HepG2 (cell line): ENCODE measurements at regions not wholly inside any gene's neighbourhood (a gene's known extent, or its start where the extent isn't known, plus 50 kb on each side); places are given as distances from the start of the nearest gene placed in this dataset.

Experiments
- ATAC-seq: fragments of 200-7000 bp; cut with Tn5 transposase; 3 replicates; pipeline ENCODE4 v1.9.1; 2020; ENCODE audit warnings: mild to moderate bottlenecking, moderate library complexity
- BruUV-seq: library from RNA; stranded (reverse); fragments of 400-500 nt; replicated peaks from 2 replicates; lab custom pipeline; 2021; lab: Mats Ljungman, UMichigan
- CTCF ChIA-PET: fragments of 300-600 bp; formaldehyde crosslinking; extraction: SDS; loops from one replicate; lab custom pipeline; 2021; ENCODE audit warnings: low total read pairs, inconsistent platforms, low intra/inter-chr PET ratio; lab: Yijun Ruan, JAX
- POLR2A ChIA-PET: fragments of 350-600 bp; sonication (Branson Sonifier 250); formaldehyde crosslinking; loops from one replicate; lab custom pipeline; 2020; ENCODE audit warnings: antibody characterized with exemption, inconsistent platforms; lab: Yijun Ruan, JAX
- DNase-seq: peaks from one replicate; pipeline ENCODE4 v3.0.0-alpha.2; 2015; ENCODE audit warnings: low spot score
- FAIRE-seq: peaks from 3 replicates; lab custom pipeline; 2011; peaks lifted over from hg19 to GRCh38; lab: Jason Lieb, UNC
- H2AFZ ChIP-seq: one replicate; pipeline ENCODE4 v1.6.1; 2011; ENCODE audit warnings: low read length, inconsistent platforms
- H3K27ac ChIP-seq: fragments of 300-600 bp; 3 replicates; pipeline ENCODE4 v1.8.0; 2011; ENCODE audit warnings: mixed run types, mild to moderate bottlenecking, mixed read lengths, low read length, inconsistent platforms; ENCODE audit not compliant: insufficient read depth; ENCODE audit errors: extremely low read length
- H3K27me3 ChIP-seq, 2 experiments: fragments of 200-600 bp in 1 of 2; 2 replicates in 1 of 2; 3 replicates in 1 of 2; pipeline versions ENCODE4 v1.6.0 to v1.8.0; 2011; ENCODE audit warnings: low read length in 2 of 2, mild to moderate bottlenecking in 2 of 2, moderate library complexity in 2 of 2, inconsistent platforms in 1 of 2; ENCODE audit not compliant: insufficient read depth in 2 of 2, control insufficient read depth in 1 of 2
- H3K36me3 ChIP-seq, 2 experiments: fragments of 200-600 bp in 1 of 2; replicated peaks in 1 of 2; 2 replicates in 1 of 2; 3 replicates in 1 of 2; pipeline versions ENCODE4 v1.5.1 to v1.8.0; 2011; ENCODE audit warnings: low read length in 2 of 2, inconsistent platforms in 1 of 2; ENCODE audit not compliant: insufficient read depth in 2 of 2, control insufficient read depth in 1 of 2
- H3K4me1 ChIP-seq: 2 replicates; pipeline ENCODE4 v1.5.1; 2012; ENCODE audit warnings: low read length, inconsistent platforms; ENCODE audit not compliant: insufficient read depth
- H3K4me2 ChIP-seq: 2 replicates; pipeline ENCODE4 v1.6.0; 2011; ENCODE audit warnings: low read depth, low read length, inconsistent platforms
- H3K4me3 ChIP-seq, 3 experiments: fragments of 200-600 bp in 1 of 3; sonication (generic), shearing (Covaris generic) in 1 of 3; replicated peaks in 1 of 3; 2 replicates each; pipeline ENCODE4 v1.5.1; 2011 to 2016; ENCODE audit warnings: low read length in 3 of 3, inconsistent platforms in 2 of 3, low read depth in 2 of 3, mild to moderate bottlenecking in 2 of 3, control low read depth in 1 of 3, mixed read lengths in 1 of 3; ENCODE audit not compliant: insufficient read depth in 1 of 3
- H3K79me2 ChIP-seq: one replicate; pipeline ENCODE4 v1.6.1; 2011; ENCODE audit warnings: low read length, inconsistent platforms; ENCODE audit not compliant: insufficient read depth
- H3K9ac ChIP-seq: 2 replicates; pipeline ENCODE4 v1.6.0; 2011; ENCODE audit warnings: mild to moderate bottlenecking, low read depth, low read length, inconsistent platforms; ENCODE audit not compliant: insufficient read depth
- H3K9me3 ChIP-seq: 2 replicates; pipeline ENCODE4 v1.5.1; 2012; ENCODE audit warnings: mild to moderate bottlenecking, low read length
- H4K20me1 ChIP-seq: 2 replicates; pipeline ENCODE4 v1.6.0; 2011; ENCODE audit warnings: inconsistent platforms, mild to moderate bottlenecking, low read length, moderate library complexity; ENCODE audit not compliant: insufficient read depth
- CREBL2 ChIP-seq: sonication (generic); formaldehyde crosslinking; IDR thresholded peaks from 2 replicates; pipeline ENCODE4 v1.8.1; 2023; ENCODE audit warnings: missing genetic modification reagents, mild to moderate bottlenecking, borderline replicate concordance
- JUNB ChIP-seq: sonication (generic); formaldehyde crosslinking; IDR thresholded peaks from 2 replicates; pipeline ENCODE4 v1.8.0; 2022; ENCODE audit warnings: missing genetic modification reagents, mild to moderate bottlenecking, borderline replicate concordance
- JUND ChIP-seq: sonication (generic); formaldehyde crosslinking; IDR thresholded peaks from 2 replicates; pipeline ENCODE4 v1.8.0; 2022; ENCODE audit warnings: mild to moderate bottlenecking, missing genetic modification reagents
- MED1 ChIP-seq: sonication (generic); formaldehyde crosslinking; IDR thresholded peaks from 2 replicates; pipeline ENCODE4 v1.4.0; 2020; ENCODE audit warnings: missing genetic modification reagents
- NFKB2 ChIP-seq: sonication (generic); formaldehyde crosslinking; IDR thresholded peaks from 2 replicates; pipeline ENCODE4 v1.4.0; 2020; ENCODE audit warnings: missing genetic modification reagents, borderline replicate concordance
- RAD51 ChIP-seq: fragments of 450-650 bp; IDR thresholded peaks from 2 replicates; pipeline ENCODE4 v1.6.1; 2016; ENCODE audit warnings: borderline replicate concordance
- TIGD3 ChIP-seq: sonication (generic); formaldehyde crosslinking; IDR thresholded peaks from 2 replicates; pipeline ENCODE4 v1.5.1; 2020; ENCODE audit warnings: mild to moderate bottlenecking, missing genetic modification reagents, borderline replicate concordance
- TP53 ChIP-seq: sonication (generic); formaldehyde crosslinking; conservative IDR thresholded peaks from 2 replicates; pipeline ENCODE4 v1.4.0; 2020; ENCODE audit warnings: missing genetic modification reagents
- TRIM24 ChIP-seq: sonication (generic); formaldehyde crosslinking; IDR thresholded peaks from 2 replicates; pipeline ENCODE4 v1.8.0; 2022; ENCODE audit warnings: mild to moderate bottlenecking, missing genetic modification reagents
- ZNF142 ChIP-seq: sonication (generic); formaldehyde crosslinking; IDR thresholded peaks from 2 replicates; pipeline ENCODE4 v1.4.0; 2020; ENCODE audit warnings: missing genetic modification reagents
- ZNF317 ChIP-seq: sonication (generic); formaldehyde crosslinking; IDR thresholded peaks from 2 replicates; pipeline ENCODE4 v1.5.0; 2020; ENCODE audit warnings: mild to moderate bottlenecking, missing genetic modification reagents
- ZNF7 ChIP-seq: IDR thresholded peaks from 2 replicates; pipeline ENCODE4 v1.6.1; 2016; ENCODE audit warnings: missing biosample characterization, missing genetic modification reagents
- WGBS: methylation state at CpG from one replicate; pipeline ENCODE4 v1.1.6; 2017; ENCODE audit warnings: low lambda C conversion rate; 5-methylcytosine and 5-hydroxymethylcytosine counted together
- in situ Hi-C: cut with HindIII; loops from 2 replicates; pipeline ENCODE4 v1.10.0; 2017; ENCODE audit warnings: low pct_unique_long_range_greater_than_20kb; ENCODE audit not compliant: extremely low pct_ligation_motif_present
- intact Hi-C: fragments of 100-400 bp; cut with micrococcal nuclease; formaldehyde crosslinking; loops from one replicate; pipeline ENCODE4 v1.10.0; 2022; ENCODE audit not compliant: unreplicated experiment

- Histone ChIP-seq H3K27ac (no peak overlapping the region), H3K9me3 (no peaks in the 10 kb centered on the region), H3K4me3 (no peak overlapping the region), H3K79me2 (no peaks in the 10 kb centered on the region), H2AFZ (no peak overlapping the region), H3K4me1 (no peaks in the 10 kb centered on the region), H3K27me3 (no peaks in the 10 kb centered on the region; a peak in 1 of 5 replicates), H3K36me3 (no peaks in the 10 kb centered on the region), H3K9ac (no peak overlapping the region), H3K4me2 (no peak overlapping the region), H4K20me1 (no peaks in the 10 kb centered on the region)
- TF ChIP-seq TIGD3 (CRISPR knock-in tag), result no peak
- no peak for TF ChIP-seq ZNF142 (CRISPR knock-in tag)
- no peak for TF ChIP-seq MED1 (CRISPR knock-in tag)
- TF ChIP-seq TRIM24 (CRISPR knock-in tag), result no peak
- no peak for TF ChIP-seq CREBL2
- TF ChIP-seq ZNF317 (CRISPR knock-in tag), result no peak
- TF ChIP-seq JUNB (CRISPR knock-in tag), result no peak
- no peak for TF ChIP-seq ZNF7 (CRISPR knock-in tag)
- TF ChIP-seq NFKB2 (CRISPR knock-in tag), result no peak
- no peak for TF ChIP-seq JUND
- no peak for TF ChIP-seq TP53
- TF ChIP-seq RAD51, result no peak
- WGBS, result 4% methylated on average over 1 of the region's 1 CpG
- no peak for FAIRE-seq
- BruUV-seq, result no TSS peak
- DNase-seq, result no peak
- POLR2A ChIA-PET, result no interaction called here
- in situ Hi-C loops, result no loop called here
- CTCF ChIA-PET, result no interaction called here
- intact Hi-C loops, result loop anchor here (2.0 kb wide), 1 partner anchor 43 kb away; no protein-coding TSS in a partner anchor
- ATAC-seq, result no peak
Measured at GRCh38 chr4:138448169-138448568, 206.0 kb upstream of the SLC7A11 start.
